NCI-H2029 treated with DMSO at 0.1 percent for 48 hours (cell line): ENCODE measurements at regions not wholly inside any gene's neighbourhood (a gene's known extent, or its start where the extent isn't known, plus 50 kb on each side); places are given as distances from the start of the nearest gene placed in this dataset.
"Not testable (repeated sequence)": the region's sequence is repeated elsewhere in the genome, so short reads cannot be mapped to it uniquely, and the experiment has no call there.

Source experiments
- DNase-seq: peaks from one replicate; lab custom pipeline; 2025; lab: John Stamatoyannopoulos, UW

DNA sequence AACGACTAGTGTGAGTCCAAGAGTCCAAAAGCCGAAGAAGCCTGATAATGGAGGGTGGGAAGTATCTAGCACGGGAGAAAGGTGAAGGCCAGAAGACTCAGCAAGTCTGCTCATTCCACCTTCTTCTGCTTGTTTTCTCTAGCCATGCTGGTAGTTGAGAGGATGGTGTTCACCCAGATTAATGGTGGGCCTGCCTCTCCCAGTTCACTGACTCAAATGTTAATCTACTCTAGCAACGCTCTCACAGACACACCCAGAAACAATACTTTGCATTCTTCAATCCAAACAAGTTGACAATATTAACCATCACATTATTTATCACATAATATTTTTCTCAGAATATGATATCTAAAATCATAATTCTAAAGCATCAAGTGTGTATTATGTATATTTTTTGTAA, 1055.1 kb upstream of the PCDH10 start:
- no peak for DNase-seq

- DNase-seq = no peak
These were observed 1052.1 kb upstream of the PCDH10 start for GRCh38 chr4:132097041-132097440.

- no peak for DNase-seq
These were observed 1047.6 kb upstream of the PCDH10 start for GRCh38 chr4:132101526-132101925.

GRCh38 chr4:132108784-132109183, 1040.3 kb upstream of the PCDH10 start:
- no peak for DNase-seq

DNA sequence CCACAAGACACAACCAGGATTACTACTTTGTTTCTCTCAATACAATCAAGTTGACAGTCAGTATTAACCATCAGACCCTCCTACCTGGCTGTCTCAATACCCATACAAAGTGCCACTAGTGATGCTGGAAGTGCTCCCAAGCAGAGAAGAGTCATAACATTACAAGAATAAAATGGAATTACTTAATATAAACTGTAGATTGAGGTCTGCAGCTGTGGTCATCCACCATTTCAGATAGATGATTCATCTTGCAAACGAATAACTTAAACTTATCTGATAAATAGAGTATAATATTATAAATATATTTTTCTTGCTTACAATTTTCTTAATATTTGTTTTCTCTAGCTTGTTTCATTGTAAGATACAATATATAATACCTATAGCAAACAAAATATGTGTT, 1034.2 kb upstream of the PCDH10 start:
- DNase-seq = no peak

DNA sequence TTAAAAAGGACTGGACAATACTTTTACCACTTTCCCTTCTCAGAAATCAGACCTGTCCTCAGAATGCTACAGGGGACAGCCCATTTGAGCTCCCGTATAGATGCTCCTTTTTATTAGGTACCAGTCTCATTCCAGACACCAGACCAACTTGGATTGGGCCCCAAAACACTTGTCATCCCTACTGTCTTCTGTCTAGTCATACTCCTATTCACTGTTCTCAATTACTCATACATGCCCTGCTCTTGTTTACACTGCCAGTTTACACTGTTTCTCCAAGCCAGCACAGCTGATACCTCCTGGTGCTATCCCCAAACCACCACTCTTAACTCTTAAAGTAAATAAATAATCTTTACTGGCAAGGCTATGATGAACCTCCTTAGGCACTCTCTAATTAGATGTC, 1026.4 kb upstream of the PCDH10 start:
- DNase-seq = not testable (repeated sequence)

DNA sequence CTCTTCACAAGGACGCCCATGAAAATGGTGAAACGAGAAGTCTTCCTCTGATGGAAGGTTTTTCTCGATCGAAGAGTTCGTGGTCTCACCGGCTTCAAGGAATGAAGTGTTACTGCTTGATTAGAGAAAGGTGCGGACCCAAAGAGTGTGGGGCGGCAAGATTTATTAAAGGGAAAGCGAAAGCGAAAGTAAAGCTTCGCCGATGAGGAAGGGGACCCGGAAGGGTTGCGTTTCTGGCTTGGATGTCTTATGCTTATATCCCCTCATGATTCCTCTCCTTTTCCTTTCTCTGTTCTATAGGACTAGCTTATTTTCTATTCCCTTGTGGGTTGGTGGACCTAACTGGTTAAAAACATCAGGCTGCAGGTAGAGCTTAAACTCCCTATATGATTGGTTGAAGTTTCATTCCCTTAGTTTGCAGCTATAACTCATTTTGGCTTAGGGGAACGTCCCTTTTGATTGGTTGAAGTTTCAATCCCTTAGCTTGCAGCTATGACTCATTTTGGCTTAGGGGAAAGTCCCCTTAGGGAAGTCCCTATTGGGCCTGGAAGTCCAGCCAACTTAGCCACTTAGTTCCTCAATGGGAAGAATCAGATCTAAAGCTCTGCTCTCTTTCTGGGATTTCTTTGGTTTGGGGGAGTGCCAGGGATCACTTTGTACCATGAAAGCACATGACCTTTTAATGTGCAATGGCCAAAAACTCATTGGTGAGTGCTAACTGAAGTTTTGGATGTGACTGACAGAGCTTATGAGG, 1025.0 kb upstream of the PCDH10 start:
- no peak for DNase-seq

GRCh38 chr4:132124624-132124974, 1024.5 kb upstream of the PCDH10 start:
- DNase-seq = no peak

DNA sequence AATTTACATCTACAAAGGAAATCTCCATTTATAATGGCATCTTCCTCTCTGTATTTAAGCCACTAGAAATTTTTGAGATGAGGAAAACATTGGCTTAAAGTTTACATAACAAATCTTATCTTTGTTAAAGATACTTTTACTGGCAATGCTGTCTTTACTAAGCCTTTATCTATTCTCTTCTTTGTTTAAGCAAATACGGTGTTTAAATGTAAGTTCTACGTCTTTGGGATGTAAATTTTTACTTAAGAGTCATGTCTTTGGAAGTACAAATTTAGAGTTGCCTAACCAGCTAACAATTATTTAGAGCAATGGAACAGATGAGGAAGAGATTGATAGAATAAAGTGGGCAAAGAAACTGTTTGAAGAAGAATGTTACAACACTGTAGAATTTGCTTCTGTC, 1024.0 kb upstream of the PCDH10 start:
- no peak for DNase-seq

- no peak for DNase-seq
These were observed 1016.7 kb upstream of the PCDH10 start for GRCh38 chr4:132132433-132132832.

DNA sequence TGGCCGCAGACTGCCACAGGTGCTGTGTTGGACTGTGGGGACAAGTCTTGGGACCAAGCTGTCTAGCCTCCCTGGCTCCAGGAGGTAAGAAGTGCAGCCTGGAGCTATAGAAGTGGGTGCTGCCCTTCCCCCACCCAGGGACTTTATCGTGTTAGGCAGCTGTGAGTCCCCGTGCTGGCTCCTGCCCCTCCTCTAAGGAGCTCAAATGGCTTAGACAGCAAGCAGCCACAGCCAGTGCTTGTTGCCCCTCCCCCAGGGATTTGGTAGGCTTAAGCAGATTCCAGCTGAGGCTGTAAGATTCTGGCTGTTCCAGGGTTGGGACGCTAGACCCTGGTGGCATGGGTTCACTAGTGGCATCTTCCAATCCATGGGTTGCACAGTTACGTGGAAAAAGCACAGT, 979.4 kb upstream of the PCDH10 start:
- DNase-seq = no peak

DNA sequence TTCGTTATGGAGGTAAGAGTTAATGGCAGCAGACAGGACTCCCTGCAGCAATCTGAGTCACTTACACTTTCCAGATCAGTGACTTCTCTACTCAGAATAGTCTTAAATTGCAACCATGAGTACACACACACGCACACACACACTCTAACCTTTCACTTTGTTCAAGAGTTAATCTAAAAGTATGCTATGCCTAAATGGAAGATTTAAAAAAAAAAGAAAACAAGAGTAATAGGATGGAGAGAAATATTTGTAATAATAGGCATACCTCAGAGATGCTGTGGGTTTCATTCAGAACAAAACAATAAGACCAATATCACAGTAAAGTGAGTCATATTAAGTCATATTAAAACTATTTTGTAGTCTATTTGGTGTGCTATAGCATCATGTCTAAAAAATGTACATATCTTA, 969.1 kb upstream of the PCDH10 start:
- no peak for DNase-seq

DNA sequence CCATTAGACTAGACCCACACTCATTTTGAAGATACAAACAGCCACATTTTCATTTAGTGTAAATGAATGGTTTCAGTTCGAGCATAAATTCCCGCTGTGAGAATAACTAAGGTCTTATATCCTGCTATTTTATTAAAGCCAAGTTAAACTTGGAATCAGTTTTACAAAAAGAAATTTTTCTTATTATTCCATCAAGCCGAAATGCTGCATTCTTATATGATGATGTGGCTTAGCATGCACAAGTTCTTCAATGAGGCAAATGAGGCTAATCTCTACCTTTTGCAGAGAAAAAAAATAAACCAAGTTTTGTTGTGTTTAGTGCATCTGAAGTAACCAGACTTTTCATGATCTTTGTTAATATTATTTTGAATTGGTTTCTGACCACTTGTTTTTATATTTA, 953.9 kb upstream of the PCDH10 start:
- no peak for DNase-seq

GRCh38 chr4:132203618-132204017, 945.5 kb upstream of the PCDH10 start:
- DNase-seq = no peak

- no peak for DNase-seq
These were observed 934.6 kb upstream of the PCDH10 start for GRCh38 chr4:132214519-132214918.

- DNase-seq = no peak
These were observed 930.7 kb upstream of the PCDH10 start for GRCh38 chr4:132218406-132218805.

DNA sequence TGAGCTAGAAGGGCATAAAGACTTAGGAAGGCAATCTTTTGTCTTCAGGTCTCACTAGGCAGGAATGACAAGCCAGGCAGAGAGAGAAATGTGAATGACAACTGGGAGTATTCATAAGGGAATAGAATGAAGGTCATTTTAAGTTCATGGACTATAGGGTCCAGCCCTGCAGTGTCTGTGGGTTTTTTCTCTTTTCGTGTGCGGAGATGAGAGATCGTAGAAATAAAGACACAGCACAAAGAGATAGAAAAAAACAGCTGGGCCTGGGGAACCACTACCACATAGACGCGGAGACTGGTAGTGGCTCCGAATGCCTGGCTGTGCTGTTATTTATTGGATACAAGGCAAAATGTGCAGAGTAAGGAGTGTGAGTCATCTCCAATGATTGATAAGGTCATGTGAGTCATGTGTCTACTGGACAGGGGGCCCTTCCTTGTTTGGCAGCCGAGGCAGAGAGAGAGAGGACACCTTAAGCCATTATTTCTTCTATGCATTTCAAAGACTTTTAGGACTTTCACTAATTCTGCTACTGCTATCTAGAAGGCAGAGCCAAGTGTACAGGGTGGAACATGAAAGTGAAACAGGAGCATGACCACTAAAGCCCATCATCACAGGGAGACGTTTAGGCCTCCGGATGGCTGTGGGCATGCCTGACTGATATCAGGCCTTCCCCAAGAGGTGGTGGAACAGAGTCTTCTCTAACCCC, 921.8 kb upstream of the PCDH10 start:
- DNase-seq = no peak

GRCh38 chr4:132227857-132228165, 921.3 kb upstream of the PCDH10 start:
- peak; percentile 9 for DNase-seq

DNA sequence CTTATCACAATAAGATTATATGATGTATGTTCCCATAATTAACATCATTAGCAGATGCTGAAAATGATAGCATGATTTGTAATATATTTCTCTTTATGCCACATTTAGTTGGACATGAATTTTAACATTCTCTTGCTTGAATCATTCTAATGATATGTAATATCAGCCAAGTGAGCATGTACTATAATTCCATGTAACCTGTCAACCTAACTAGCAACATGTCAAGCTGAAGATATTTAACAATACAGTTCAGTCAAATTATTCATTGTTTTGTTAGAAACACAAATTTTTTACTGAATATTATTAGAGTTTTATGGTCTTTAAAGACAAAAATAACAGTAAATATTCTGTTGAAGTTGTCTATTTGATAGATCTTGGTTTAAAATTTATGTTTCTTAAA, 920.4 kb upstream of the PCDH10 start:
- DNase-seq = no peak

GRCh38 chr4:132230025-132230424, 919.1 kb upstream of the PCDH10 start:
- no peak for DNase-seq

DNA sequence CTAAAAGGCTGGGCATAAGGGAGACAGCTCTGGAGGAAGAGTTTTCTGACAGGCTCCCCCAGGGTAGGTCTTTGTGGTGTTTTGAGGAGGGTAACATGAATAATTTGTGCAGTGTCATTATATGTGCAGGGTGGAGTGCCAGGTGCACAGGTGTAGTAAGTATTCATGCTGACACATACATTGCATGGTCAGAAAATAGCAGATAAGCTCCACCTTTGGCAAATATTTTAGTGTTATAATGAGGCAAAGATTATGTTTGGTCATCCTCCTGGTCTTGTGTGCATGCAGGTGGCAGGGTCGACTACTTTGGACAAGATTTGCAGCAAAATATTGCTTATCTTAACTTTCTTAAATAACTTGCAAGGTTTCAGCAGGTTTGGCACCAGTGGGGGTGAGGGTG, 910.4 kb upstream of the PCDH10 start:
- DNase-seq = no peak

GRCh38 chr4:132240081-132240480, 909.0 kb upstream of the PCDH10 start:
- no peak for DNase-seq

GRCh38 chr4:132245319-132245718, 903.8 kb upstream of the PCDH10 start:
- no peak for DNase-seq

GRCh38 chr4:132264176-132264575, 884.9 kb upstream of the PCDH10 start:
- no peak for DNase-seq
